ENCODE measurements at regions not wholly inside any gene's neighbourhood (a gene's known extent, or its start where the extent isn't known, plus 50 kb on each side); places are given as distances from the start of the nearest gene placed in this dataset.

- Histone ChIP-seq H3K4me3 (ENCODE audit: low read depth, low read length) (no peak overlapping the region), H3K27me3 (replicated peaks; ENCODE audit: control insufficient read depth, insufficient read depth, low read length) (peaks cover 1% of the 10 kb centered on the region; the same call in 1 of the 2 replicates), H3K9me3 (no peaks in the 10 kb centered on the region), H3K4me1 (no peaks in the 10 kb centered on the region), H3K36me3 (ENCODE audit: control insufficient read depth, insufficient read depth, low read length) (no peaks in the 10 kb centered on the region)
- Mint-ChIP-seq H3K27ac (ENCODE audit: unreplicated experiment) (no peak overlapping the region), H3K4me1 (ENCODE audit: low read depth, unreplicated experiment) (no peaks in the 10 kb centered on the region), H3K36me3 (ENCODE audit: insufficient read depth, unreplicated experiment) (no peaks in the 10 kb centered on the region), H3K27me3 (ENCODE audit: insufficient read depth, unreplicated experiment) (peaks cover 15% of the 10 kb centered on the region), H3K9me3 (ENCODE audit: unreplicated experiment) (no peaks in the 10 kb centered on the region), H3K4me3 (ENCODE audit: unreplicated experiment) (no peak overlapping the region)
- DNase-seq: no peak
- ChIA-PET POLR2A (no interaction called here), CTCF (no interaction called here)
- TF ChIP-seq CTCF (IDR thresholded peaks at IDR 0.05; ENCODE audit: insufficient read depth in 1 of 2, low read depth in 1 of 2, low read length in 1 of 2, severe bottlenecking in 1 of 2, unreplicated experiment in 1 of 2): no peak
- intact Hi-C loops (cut with micrococcal nuclease; ENCODE audit: unreplicated experiment): no loop called here
- no TSS peak for BruUV-seq (replicated peaks)
These were observed 100.6 kb upstream of the NPHP3 start for GRCh38 chr3:132822837-132823236.

GRCh38 chr3:132822266-132822665 is 100.1 kb upstream of the NPHP3 start:
- ChIA-PET CTCF (no interaction called here), POLR2A (no interaction called here)
- H3K4me1 Mint-ChIP-seq (ENCODE audit: low read depth, unreplicated experiment): no peaks in the 10 kb centered on the region
- H3K27ac Mint-ChIP-seq (ENCODE audit: unreplicated experiment): no peak overlapping the region
- Histone ChIP-seq H3K27me3 (replicated peaks; ENCODE audit: control insufficient read depth, insufficient read depth, low read length) (peaks cover 1% of the 10 kb centered on the region; the same call in 1 of the 2 replicates), H3K4me3 (ENCODE audit: low read depth, low read length) (no peak overlapping the region), H3K36me3 (ENCODE audit: control insufficient read depth, insufficient read depth, low read length) (no peaks in the 10 kb centered on the region), H3K4me1 (no peaks in the 10 kb centered on the region), H3K9me3 (no peaks in the 10 kb centered on the region)
- intact Hi-C loops (cut with micrococcal nuclease; ENCODE audit: unreplicated experiment): no loop called here
- no TSS peak for BruUV-seq (replicated peaks)
- peaks cover 15% of the 10 kb centered on the region for H3K27me3 Mint-ChIP-seq (ENCODE audit: insufficient read depth, unreplicated experiment)
- no peak overlapping the region for H3K4me3 Mint-ChIP-seq (ENCODE audit: unreplicated experiment)
- H3K9me3 Mint-ChIP-seq (ENCODE audit: unreplicated experiment): no peaks in the 10 kb centered on the region
- no peaks in the 10 kb centered on the region for H3K36me3 Mint-ChIP-seq (ENCODE audit: insufficient read depth, unreplicated experiment)
- DNase-seq: no peak
- no peak for TF ChIP-seq CTCF (IDR thresholded peaks at IDR 0.05; ENCODE audit: insufficient read depth in 1 of 2, low read depth in 1 of 2, low read length in 1 of 2, severe bottlenecking in 1 of 2, unreplicated experiment in 1 of 2)

GRCh38 chr3:132821314-132821713 is 99.1 kb upstream of the NPHP3 start:
- no peak for DNase-seq
- ChIA-PET POLR2A (no interaction called here), CTCF (no interaction called here)
- H3K9me3 Mint-ChIP-seq (ENCODE audit: unreplicated experiment): no peaks in the 10 kb centered on the region
- peaks cover 1% of the 10 kb centered on the region; the same call in 1 of the 2 replicates for H3K27me3 ChIP-seq (replicated peaks; ENCODE audit: control insufficient read depth, insufficient read depth, low read length)
- no peak overlapping the region for H3K4me3 ChIP-seq (ENCODE audit: low read depth, low read length)
- H3K27ac Mint-ChIP-seq (ENCODE audit: unreplicated experiment): no peak overlapping the region
- H3K4me1 Mint-ChIP-seq (ENCODE audit: low read depth, unreplicated experiment): no peaks in the 10 kb centered on the region
- H3K36me3 Mint-ChIP-seq (ENCODE audit: insufficient read depth, unreplicated experiment): no peaks in the 10 kb centered on the region
- no peaks in the 10 kb centered on the region for H3K36me3 ChIP-seq (ENCODE audit: control insufficient read depth, insufficient read depth, low read length)
- H3K4me1 ChIP-seq: no peaks in the 10 kb centered on the region
- no peaks in the 10 kb centered on the region for H3K9me3 ChIP-seq
- BruUV-seq (replicated peaks): no TSS peak
- TF ChIP-seq CTCF (IDR thresholded peaks at IDR 0.05; ENCODE audit: insufficient read depth in 1 of 2, low read depth in 1 of 2, low read length in 1 of 2, severe bottlenecking in 1 of 2, unreplicated experiment in 1 of 2): no peak
- intact Hi-C loops (cut with micrococcal nuclease; ENCODE audit: unreplicated experiment): no loop called here
- no peak overlapping the region for H3K4me3 Mint-ChIP-seq (ENCODE audit: unreplicated experiment)
- peaks cover 13% of the 10 kb centered on the region for H3K27me3 Mint-ChIP-seq (ENCODE audit: insufficient read depth, unreplicated experiment)

Measured in Caco-2 (cell line).